ENCODE measurements at regions not wholly inside any gene's neighbourhood (a gene's known extent, or its start where the extent isn't known, plus 50 kb on each side); places are given as distances from the start of the nearest gene placed in this dataset.
"Not testable (repeated sequence)": the region's sequence is repeated elsewhere in the genome, so short reads cannot be mapped to it uniquely, and the experiment has no call there.

GRCh38 chr12:93080452-93080851, 151.4 kb upstream of the EEA1 start:
- DNase-seq (ENCODE audit: low spot score): no peak

- no peak for DNase-seq (ENCODE audit: low spot score)
Observed at GRCh38 chr12:93080994-93081809, 152.1 kb upstream of the EEA1 start.

DNA sequence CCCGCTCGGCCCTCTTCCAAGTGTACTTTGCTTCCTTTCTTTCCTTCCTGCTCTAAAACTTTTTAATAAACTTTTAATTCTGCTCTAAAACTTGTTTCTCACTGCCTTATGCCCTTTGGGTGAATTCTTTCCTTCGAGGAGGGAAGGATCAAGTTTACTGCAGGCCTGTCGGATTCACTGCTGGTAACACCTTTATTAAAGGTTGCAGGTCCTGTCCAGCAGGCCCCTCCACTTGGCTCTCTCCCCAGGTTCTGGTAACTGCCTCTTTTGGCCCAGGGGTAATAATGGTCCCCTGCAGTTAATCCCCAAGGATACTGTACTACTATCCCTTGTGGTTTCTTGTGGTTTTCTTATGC, 152.7 kb upstream of the EEA1 start:
- DNase-seq (ENCODE audit: low spot score): no peak

- no peak for DNase-seq (ENCODE audit: low spot score)
Observed at GRCh38 chr12:93085383-93086287, 156.5 kb upstream of the EEA1 start.

- DNase-seq (ENCODE audit: low spot score): no peak
Observed at GRCh38 chr12:93086288-93086727, 157.2 kb upstream of the EEA1 start.

GRCh38 chr12:93087840-93088610, 158.9 kb upstream of the EEA1 start:
- DNase-seq (ENCODE audit: low spot score): no peak

DNA sequence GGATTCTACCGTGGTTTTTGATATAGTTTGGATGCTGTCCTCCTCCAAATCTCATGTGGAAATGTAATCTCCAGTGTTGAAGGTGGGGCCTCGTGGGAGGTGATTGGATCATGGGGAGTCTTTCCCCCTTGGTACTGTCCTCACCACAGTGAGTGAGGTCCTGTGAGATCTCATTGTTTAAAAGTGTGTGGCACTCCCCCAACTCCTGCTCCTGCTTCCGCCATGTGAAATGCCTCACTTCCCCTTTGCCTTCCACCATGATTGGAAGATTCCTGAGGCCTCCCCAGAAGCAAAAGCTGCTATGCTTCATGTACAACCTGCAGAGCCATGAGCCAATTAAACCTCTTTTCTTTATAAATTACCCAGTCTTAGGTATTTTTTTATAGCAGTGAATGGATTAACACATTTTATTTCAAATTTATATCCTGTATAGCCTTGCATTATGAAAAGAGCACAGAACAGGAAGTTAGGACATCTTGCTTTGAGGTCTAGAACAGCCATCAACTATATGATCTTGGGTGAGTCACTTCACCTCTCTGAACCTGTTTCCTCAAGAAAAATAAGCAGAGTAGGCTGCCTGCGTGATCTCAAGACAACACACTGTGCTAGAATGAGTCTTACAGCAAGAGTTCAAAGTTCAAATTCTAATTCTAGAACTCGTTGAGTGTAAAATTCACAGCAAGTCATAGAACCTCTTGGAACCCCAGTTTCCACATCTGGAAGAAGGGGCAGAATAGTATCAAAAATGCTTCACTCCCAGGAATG, 160.9 kb upstream of the EEA1 start:
- DNase-seq (ENCODE audit: low spot score): no peak

GRCh38 chr12:93090731-93091172, 161.7 kb upstream of the EEA1 start:
- DNase-seq (ENCODE audit: low spot score): no peak

GRCh38 chr12:93091886-93092648, 163.0 kb upstream of the EEA1 start:
- no peak for DNase-seq (ENCODE audit: low spot score)

DNA sequence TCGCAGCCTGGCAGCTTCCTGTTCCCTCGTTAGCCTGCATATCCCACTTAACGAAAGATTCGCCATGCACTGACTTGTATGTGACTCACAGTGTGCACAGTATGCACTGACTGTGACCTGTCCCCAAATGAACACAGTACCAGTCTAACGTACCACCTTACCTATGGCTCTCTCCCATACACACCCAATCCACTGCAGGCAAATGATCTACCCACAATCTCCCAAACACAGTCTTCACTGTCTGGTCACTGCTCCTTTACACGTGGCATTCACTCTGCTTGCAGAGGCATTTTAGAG, 163.5 kb upstream of the EEA1 start:
- DNase-seq (ENCODE audit: low spot score): no peak

DNA sequence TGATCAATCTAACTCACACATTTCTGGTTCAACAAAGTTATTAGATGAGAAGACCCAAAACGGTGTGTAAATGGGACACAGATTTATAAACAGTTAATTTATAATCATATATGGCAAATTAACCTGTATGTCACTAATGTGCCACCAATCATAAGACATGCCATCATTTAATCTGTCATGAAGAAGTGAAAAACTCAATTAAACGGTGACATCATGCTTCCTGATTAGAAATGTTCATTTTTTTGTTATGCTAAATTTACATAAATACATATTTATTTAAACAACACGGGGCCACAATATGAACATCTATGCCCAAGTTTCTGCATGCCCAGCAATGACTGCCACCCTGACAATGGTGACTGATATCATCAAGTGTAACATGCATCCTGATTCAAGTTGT, 164.1 kb upstream of the EEA1 start:
- DNase-seq (ENCODE audit: low spot score): no peak

DNA sequence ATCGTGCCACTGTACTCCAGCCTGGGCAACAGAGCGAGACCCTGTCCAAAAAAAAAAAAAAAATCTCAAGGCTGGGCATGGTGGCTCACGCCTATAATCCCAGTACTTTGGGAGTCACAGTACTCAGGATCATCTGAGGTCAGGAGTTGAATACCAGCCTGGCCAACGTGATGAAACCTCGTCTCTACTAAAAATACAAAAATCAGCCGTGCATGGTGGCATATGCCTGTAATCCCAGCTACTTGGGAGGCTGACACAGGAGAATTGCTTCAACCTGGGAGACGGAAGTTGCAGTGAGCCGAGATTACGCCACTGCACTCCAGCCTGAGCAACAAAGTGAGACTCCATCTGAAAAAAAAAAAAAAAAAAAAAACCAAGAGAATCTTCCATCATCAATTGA, 165.1 kb upstream of the EEA1 start:
- DNase-seq (ENCODE audit: low spot score): not testable (repeated sequence)

- no peak for DNase-seq (ENCODE audit: low spot score)
Observed at GRCh38 chr12:93094988-93095737, 166.1 kb upstream of the EEA1 start.

- DNase-seq (ENCODE audit: low spot score): no peak
Observed at GRCh38 chr12:93097417-93097816, 168.3 kb upstream of the EEA1 start.

DNA sequence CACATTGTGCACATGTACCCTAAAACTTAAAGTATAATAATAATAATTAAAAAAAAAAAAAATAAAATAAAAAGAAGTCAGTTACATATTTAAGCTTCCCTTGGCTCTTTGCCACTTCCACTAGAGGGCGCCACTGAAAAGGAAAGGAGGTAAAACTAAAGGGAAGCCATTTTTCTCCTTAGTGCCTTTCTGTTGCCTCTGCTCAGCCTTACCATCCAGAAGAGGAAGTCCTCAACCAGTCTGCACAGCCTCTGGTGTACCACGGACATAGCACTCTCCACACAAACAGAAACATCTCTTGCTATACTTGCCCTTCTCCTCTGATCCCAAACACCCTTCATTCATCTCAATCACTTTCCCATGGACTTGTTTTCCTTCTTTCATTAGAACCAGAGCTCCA, 169.0 kb upstream of the EEA1 start:
- no peak for DNase-seq (ENCODE audit: low spot score)

- no peak for DNase-seq (ENCODE audit: low spot score)
Observed at GRCh38 chr12:93099792-93100191, 170.7 kb upstream of the EEA1 start.

- DNase-seq (ENCODE audit: low spot score): no peak
Observed at GRCh38 chr12:93100610-93101009, 171.5 kb upstream of the EEA1 start.

DNA sequence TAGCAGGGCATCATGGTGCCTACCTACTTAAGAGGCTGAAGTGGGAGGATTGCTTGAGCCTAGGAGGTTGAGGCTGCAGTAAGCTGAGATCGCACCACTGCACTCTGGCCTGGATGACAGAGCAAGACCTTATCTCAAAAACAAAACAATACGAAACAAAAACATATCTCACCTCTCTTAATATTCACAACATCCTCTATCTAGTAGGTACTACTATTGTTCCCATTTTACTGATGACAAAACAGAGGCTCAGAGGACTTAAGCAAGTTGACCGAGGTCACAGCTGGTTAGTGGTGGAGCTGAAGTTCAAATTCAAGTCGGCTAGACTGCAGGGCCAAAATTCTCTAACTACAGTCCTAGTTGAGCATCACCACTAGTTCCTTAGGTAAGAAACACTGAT, 172.3 kb upstream of the EEA1 start:
- DNase-seq (ENCODE audit: low spot score): no peak

GRCh38 chr12:93102312-93102711, 173.2 kb upstream of the EEA1 start:
- DNase-seq (ENCODE audit: low spot score): no peak

GRCh38 chr12:93102744-93103143, 173.6 kb upstream of the EEA1 start:
- DNase-seq (ENCODE audit: low spot score): no peak
